Esophagus muscularis mucosa (tissue), 2 donors: ENCODE measurements at regions not wholly inside any gene's neighbourhood (a gene's known extent, or its start where the extent isn't known, plus 50 kb on each side); places are given as distances from the start of the nearest gene placed in this dataset.

Source experiments
- POLR2A ChIP-seq: fragments of 450-650 bp; IDR thresholded peaks from one replicate; pipeline ENCODE4 v1.6.1; 2017; ENCODE audit warnings: antibody characterized with exemption, moderate library complexity, mild to moderate bottlenecking, low read depth
- POLR2AphosphoS5 ChIP-seq, 2 donors: sonication (generic); formaldehyde crosslinking; IDR thresholded peaks; one replicate each; pipeline ENCODE4 v1.6.1; 2017; ENCODE audit warnings: antibody characterized with exemption in 2 of 2

- TF ChIP-seq POLR2A (no peak), POLR2AphosphoS5 (IDR thresholded peaks at IDR 0.05) (no peak)
Measured at GRCh38 chr11:44483919-44484610, 81.4 kb upstream of the CD82 start.
